ENCODE measurements at regions not wholly inside any gene's neighbourhood (a gene's known extent, or its start where the extent isn't known, plus 50 kb on each side); places are given as distances from the start of the nearest gene placed in this dataset.

DNA sequence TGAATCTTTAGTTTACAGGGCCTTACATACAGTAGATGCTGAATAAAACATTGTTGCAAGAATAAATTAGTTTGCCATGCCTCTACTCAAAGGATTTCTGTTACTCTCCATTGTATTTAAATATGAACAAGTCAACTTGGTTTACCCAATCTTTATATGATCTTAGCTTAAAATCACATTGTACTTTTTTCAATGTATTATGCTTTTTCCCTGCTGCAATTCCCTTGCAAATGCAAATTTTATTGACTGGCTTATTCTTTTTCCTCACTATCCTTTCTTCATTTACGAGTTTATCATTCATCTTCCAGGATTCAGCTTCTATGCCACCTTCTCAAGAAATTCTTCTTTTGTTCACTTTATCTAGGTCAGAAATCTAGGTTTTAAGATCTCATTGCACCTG is 571.4 kb upstream of the ZNF804A start:
- no peak for DNase-seq (ENCODE audit: low read depth in 2 of 2)

DNA sequence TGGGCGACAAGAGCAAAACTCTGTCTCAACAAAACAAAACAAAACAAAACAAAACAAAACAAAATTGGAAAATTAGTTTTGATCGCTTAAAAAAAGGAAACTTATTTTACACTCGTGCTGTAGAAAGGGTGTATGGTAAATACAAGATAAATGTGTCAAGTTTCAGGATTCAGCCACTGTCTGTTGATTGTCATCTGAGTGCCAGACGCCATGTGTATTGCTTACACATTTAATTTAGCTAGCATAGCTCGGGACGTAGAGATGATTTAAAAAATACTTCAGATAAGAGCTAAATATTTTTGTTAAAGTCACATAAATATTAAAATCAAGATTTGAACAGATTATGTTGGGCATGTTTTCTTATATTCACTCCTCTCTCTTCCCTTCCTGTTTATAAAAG is 568.1 kb upstream of the ZNF804A start:
- DNase-seq (ENCODE audit: low read depth in 2 of 2) = no peak
- TF ChIP-seq, protein P1, sequence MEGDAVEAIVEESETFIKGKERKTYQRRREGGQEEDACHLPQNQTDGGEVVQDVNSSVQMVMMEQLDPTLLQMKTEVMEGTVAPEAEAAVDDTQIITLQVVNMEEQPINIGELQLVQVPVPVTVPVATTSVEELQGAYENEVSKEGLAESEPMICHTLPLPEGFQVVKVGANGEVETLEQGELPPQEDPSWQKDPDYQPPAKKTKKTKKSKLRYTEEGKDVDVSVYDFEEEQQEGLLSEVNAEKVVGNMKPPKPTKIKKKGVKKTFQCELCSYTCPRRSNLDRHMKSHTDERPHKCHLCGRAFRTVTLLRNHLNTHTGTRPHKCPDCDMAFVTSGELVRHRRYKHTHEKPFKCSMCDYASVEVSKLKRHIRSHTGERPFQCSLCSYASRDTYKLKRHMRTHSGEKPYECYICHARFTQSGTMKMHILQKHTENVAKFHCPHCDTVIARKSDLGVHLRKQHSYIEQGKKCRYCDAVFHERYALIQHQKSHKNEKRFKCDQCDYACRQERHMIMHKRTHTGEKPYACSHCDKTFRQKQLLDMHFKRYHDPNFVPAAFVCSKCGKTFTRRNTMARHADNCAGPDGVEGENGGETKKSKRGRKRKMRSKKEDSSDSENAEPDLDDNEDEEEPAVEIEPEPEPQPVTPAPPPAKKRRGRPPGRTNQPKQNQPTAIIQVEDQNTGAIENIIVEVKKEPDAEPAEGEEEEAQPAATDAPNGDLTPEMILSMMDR (IDR thresholded peaks at IDR 0.05; ENCODE audit: low read depth, low read length) = no peak
- H3K4me3 ChIP-seq (replicated peaks in 1 of 2; ENCODE audit: low read depth in 2 of 2, low read length in 2 of 2) = no peak overlapping the region

More for the DNA sequence above, 571.4 kb upstream of the ZNF804A start:
- no peak overlapping the region for H3K4me3 ChIP-seq (replicated peaks in 1 of 2; ENCODE audit: low read depth in 2 of 2, low read length in 2 of 2)
- TF ChIP-seq, protein P1 (IDR thresholded peaks at IDR 0.05; ENCODE audit: low read depth, low read length) = no peak

DNA sequence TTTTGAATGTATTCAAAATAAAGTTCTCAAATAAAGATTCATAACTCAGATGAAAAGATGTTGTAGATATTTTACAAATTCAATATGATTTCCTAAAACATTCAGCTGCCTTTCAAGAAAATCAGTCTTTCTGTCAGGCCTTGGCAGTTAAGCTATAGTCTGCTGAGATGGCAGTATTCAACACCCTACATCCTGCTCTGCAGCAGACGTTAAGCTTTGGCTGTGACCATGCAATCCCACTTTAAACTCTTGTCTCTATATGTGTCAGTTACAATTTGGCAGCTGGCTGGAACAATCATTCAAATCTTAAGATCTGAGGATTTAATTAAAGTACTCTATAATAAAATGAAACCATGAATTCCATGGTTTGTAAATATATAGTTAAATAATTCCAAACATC is 567.3 kb upstream of the ZNF804A start:
- TF ChIP-seq, protein P1 (IDR thresholded peaks at IDR 0.05; ENCODE audit: low read depth, low read length) = no peak
- DNase-seq (ENCODE audit: low read depth in 2 of 2) = no peak

DNA sequence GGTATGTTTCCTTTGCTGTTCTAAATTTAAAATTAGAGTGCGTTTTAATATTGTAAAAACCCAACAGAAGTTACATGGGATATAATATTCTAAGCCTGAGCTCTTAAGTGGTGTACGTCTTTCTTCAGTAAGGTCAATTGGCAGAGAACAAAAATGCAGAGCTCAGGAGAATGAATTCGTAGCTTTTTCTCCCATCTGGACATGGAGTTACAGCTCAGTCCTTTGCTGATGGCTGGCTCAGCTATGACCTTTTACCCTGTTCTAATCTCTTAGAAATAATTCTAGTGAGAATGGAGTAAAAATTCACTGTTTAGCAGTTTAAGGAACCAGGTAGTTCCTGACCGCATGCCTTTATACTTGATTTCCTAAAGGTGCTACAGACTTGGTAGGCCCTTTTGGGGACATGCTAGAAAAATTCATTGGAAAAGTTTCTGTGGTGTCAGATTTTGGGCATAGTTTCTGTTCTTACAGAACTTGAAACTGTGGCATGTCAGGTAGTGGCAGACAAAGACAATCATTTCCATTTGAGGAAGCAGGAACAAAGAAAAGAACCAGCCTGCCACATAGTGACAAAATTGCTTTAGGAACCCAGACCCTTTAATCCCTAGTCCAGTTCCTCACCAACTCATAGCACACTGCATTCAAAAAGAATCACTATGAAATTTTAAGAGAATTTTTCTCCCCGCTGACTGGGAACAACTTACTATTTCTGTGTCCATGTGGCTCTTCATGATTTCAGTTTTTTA is 566.8 kb upstream of the ZNF804A start:
- no peak overlapping the region for H3K4me3 ChIP-seq (replicated peaks in 1 of 2; ENCODE audit: low read depth in 2 of 2, low read length in 2 of 2)
- TF ChIP-seq, protein P1 (IDR thresholded peaks at IDR 0.05; ENCODE audit: low read depth, low read length) = no peak
- DNase-seq (ENCODE audit: low read depth in 2 of 2) = no peak

More for the DNA sequence above, 567.3 kb upstream of the ZNF804A start:
- no peak overlapping the region for H3K4me3 ChIP-seq (replicated peaks in 1 of 2; ENCODE audit: low read depth in 2 of 2, low read length in 2 of 2)

DNA sequence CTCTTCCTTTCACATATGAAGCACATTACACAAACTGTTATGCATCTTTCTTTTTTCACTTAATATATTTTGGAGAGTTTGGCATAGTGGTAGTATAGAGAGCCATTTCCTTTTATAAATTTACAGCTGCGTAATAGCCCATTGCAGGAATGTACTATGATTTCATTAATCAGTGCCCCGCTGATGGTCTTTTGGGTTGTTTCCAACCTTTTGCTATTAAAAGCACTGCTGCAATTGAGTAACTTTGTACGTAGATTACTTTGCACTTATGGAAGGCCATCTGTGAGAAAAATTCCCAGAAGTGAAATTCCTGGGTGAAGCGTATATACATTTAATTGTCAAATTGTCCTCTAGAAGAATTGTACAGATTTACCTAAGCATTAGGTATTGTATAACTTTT is 565.3 kb upstream of the ZNF804A start:
- DNase-seq (ENCODE audit: low read depth in 2 of 2) = peak in 1 of 2 donors; percentile 21
- H3K4me3 ChIP-seq (replicated peaks in 1 of 2; ENCODE audit: low read depth in 2 of 2, low read length in 2 of 2) = no peak overlapping the region
- TF ChIP-seq, protein P1 (IDR thresholded peaks at IDR 0.05; ENCODE audit: low read depth, low read length) = no peak

DNA sequence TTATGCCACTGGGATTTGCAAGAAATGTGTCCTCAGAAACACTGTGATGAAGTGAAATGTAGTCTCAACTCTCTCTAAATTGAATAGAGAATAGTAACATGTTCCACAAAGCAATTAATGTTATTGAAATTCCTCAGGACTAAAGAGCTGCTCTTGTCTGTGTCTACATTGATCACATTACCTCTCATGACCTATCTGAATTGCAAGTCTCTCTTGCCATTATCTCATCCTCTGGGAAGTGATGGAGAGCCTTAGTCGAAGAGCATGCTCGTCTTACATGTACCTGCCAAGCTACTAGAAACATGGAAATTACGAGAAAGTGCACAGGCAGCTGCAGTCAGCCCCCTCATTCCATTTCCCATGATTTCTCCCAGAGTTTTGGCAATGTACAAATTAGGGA is 561.1 kb upstream of the ZNF804A start:
- TF ChIP-seq, protein P1 (IDR thresholded peaks at IDR 0.05; ENCODE audit: low read depth, low read length) = no peak
- DNase-seq (ENCODE audit: low read depth in 2 of 2) = no peak
- no peak overlapping the region for H3K4me3 ChIP-seq (replicated peaks in 1 of 2; ENCODE audit: low read depth in 2 of 2, low read length in 2 of 2)

DNA sequence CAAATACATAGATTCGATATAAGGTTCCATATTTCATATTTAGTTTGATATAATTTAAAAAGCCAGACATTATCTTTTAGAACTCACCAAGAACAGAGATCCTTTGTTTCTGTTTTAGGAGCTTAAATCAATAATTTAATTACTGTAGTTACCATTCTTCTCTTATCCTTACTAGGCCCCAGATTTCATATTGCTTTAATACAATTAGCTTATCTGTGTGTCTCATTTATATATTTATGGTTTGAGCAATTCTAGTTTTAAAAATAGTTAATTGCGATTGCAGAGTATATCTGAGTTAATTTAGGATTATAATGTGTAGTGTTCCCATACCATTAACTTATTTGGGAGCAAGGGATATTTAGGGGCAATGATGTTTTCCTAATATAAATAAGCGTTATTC is 558.8 kb upstream of the ZNF804A start:
- no peak for DNase-seq (ENCODE audit: low read depth in 2 of 2)
- H3K4me3 ChIP-seq (replicated peaks in 1 of 2; ENCODE audit: low read depth in 2 of 2, low read length in 2 of 2) = no peak overlapping the region
- TF ChIP-seq, protein P1 (IDR thresholded peaks at IDR 0.05; ENCODE audit: low read depth, low read length) = no peak
